ENCODE measurements at regions not wholly inside any gene's neighbourhood (a gene's known extent, or its start where the extent isn't known, plus 50 kb on each side); places are given as distances from the start of the nearest gene placed in this dataset.

- TF ChIP-seq, protein P1, sequence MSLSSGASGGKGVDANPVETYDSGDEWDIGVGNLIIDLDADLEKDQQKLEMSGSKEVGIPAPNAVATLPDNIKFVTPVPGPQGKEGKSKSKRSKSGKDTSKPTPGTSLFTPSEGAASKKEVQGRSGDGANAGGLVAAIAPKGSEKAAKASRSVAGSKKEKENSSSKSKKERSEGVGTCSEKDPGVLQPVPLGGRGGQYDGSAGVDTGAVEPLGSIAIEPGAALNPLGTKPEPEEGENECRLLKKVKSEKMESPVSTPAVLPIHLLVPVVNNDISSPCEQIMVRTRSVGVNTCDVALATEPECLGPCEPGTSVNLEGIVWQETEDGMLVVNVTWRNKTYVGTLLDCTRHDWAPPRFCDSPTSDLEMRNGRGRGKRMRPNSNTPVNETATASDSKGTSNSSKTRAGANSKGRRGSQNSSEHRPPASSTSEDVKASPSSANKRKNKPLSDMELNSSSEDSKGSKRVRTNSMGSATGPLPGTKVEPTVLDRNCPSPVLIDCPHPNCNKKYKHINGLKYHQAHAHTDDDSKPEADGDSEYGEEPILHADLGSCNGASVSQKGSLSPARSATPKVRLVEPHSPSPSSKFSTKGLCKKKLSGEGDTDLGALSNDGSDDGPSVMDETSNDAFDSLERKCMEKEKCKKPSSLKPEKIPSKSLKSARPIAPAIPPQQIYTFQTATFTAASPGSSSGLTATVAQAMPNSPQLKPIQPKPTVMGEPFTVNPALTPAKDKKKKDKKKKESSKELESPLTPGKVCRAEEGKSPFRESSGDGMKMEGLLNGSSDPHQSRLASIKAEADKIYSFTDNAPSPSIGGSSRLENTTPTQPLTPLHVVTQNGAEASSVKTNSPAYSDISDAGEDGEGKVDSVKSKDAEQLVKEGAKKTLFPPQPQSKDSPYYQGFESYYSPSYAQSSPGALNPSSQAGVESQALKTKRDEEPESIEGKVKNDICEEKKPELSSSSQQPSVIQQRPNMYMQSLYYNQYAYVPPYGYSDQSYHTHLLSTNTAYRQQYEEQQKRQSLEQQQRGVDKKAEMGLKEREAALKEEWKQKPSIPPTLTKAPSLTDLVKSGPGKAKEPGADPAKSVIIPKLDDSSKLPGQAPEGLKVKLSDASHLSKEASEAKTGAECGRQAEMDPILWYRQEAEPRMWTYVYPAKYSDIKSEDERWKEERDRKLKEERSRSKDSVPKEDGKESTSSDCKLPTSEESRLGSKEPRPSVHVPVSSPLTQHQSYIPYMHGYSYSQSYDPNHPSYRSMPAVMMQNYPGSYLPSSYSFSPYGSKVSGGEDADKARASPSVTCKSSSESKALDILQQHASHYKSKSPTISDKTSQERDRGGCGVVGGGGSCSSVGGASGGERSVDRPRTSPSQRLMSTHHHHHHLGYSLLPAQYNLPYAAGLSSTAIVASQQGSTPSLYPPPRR (CRISPR knock-in tag; IDR thresholded peaks at IDR 0.05; ENCODE audit: borderline replicate concordance): no peak
- TF ChIP-seq SATB2 (CRISPR knock-in tag; IDR thresholded peaks at IDR 0.05) (no peak), ZNF839 (CRISPR knock-in tag; IDR thresholded peaks at IDR 0.05; ENCODE audit: borderline replicate concordance) (no peak)
These were observed 205.6 kb upstream of the CLINT1 start (continued) for GRCh38 chr5:158064334-158065123.

- Histone ChIP-seq H3K27ac (ENCODE audit: extremely low read length, insufficient read depth, low read length) (no peak overlapping the region), H3K4me1 (ENCODE audit: insufficient read depth, low read length) (no peaks in the 10 kb centered on the region), H3K27me3 (ENCODE audit: control insufficient read depth in 1 of 2, insufficient read depth in 2 of 2, low read length in 2 of 2) (no peaks in the 10 kb centered on the region), H3K4me3 (replicated peaks in 1 of 3; ENCODE audit: insufficient read depth in 1 of 3, low read depth in 2 of 3, low read length in 3 of 3) (no peak overlapping the region), H3K9ac (ENCODE audit: insufficient read depth, low read depth, low read length) (no peak overlapping the region), H4K20me1 (ENCODE audit: insufficient read depth, low read length) (no peaks in the 10 kb centered on the region), H2AFZ (ENCODE audit: low read length) (no peak overlapping the region), H3K9me3 (ENCODE audit: low read length) (no peaks in the 10 kb centered on the region), H3K79me2 (ENCODE audit: insufficient read depth, low read length) (no peaks in the 10 kb centered on the region), H3K36me3 (replicated peaks in 1 of 2; ENCODE audit: control insufficient read depth in 1 of 2, insufficient read depth in 2 of 2, low read length in 2 of 2) (no peaks in the 10 kb centered on the region), H3K4me2 (ENCODE audit: low read depth, low read length) (no peak overlapping the region)
- no TSS peak for BruUV-seq (replicated peaks)
- intact Hi-C loops (cut with micrococcal nuclease; ENCODE audit: unreplicated experiment): no loop called here
- CTCF ChIA-PET (ENCODE audit: low intra/inter-chr PET ratio, low total read pairs): no interaction called here
- ATAC-seq (no peak), FAIRE-seq (no peak), DNase-seq (ENCODE audit: low spot score) (no peak)
- 80% methylated on average over 1 of the region's 1 CpG for WGBS (ENCODE audit: low lambda C conversion rate)
- in situ Hi-C loops (cut with HindIII; ENCODE audit: extremely low pct_ligation_motif_present, low pct_unique_long_range_greater_than_20kb): no loop called here
- POLR2A ChIA-PET: no interaction called here
- no peak for TF ChIP-seq GABPA (IDR thresholded peaks at IDR 0.05; ENCODE audit: low read depth, low read length)
- TF ChIP-seq GABPA (CRISPR knock-in tag; IDR thresholded peaks at IDR 0.05; ENCODE audit: low read depth): no peak
- no peak for TF ChIP-seq ZNF160 (CRISPR knock-in tag; IDR thresholded peaks at IDR 0.05)
- TF ChIP-seq ZFP37 (CRISPR knock-in tag; IDR thresholded peaks at IDR 0.05; ENCODE audit: borderline replicate concordance): no peak
- TF ChIP-seq ZNF703 (CRISPR knock-in tag; IDR thresholded peaks at IDR 0.05; ENCODE audit: borderline replicate concordance): no peak
- TF ChIP-seq ZFP36 (IDR thresholded peaks at IDR 0.05; ENCODE audit: borderline replicate concordance, low read depth, low read length, partially characterized antibody): no peak
- TF ChIP-seq PTBP1 (IDR thresholded peaks at IDR 0.05; ENCODE audit: low read depth, low read length, poor library complexity, severe bottlenecking): no peak
- no peak for TF ChIP-seq MED13 (CRISPR knock-in tag; IDR thresholded peaks at IDR 0.05)
- TF ChIP-seq, protein P2, sequence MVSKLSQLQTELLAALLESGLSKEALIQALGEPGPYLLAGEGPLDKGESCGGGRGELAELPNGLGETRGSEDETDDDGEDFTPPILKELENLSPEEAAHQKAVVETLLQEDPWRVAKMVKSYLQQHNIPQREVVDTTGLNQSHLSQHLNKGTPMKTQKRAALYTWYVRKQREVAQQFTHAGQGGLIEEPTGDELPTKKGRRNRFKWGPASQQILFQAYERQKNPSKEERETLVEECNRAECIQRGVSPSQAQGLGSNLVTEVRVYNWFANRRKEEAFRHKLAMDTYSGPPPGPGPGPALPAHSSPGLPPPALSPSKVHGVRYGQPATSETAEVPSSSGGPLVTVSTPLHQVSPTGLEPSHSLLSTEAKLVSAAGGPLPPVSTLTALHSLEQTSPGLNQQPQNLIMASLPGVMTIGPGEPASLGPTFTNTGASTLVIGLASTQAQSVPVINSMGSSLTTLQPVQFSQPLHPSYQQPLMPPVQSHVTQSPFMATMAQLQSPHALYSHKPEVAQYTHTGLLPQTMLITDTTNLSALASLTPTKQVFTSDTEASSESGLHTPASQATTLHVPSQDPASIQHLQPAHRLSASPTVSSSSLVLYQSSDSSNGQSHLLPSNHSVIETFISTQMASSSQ (IDR thresholded peaks at IDR 0.05; ENCODE audit: low read depth): no peak
- TF ChIP-seq, protein P2 (CRISPR knock-in tag; IDR thresholded peaks at IDR 0.05; ENCODE audit: borderline replicate concordance): no peak
- no peak for TF ChIP-seq SIN3B (IDR thresholded peaks at IDR 0.05; ENCODE audit: low read length)
- no peak for TF ChIP-seq FOXJ3 (CRISPR knock-in tag; IDR thresholded peaks at IDR 0.05; ENCODE audit: borderline replicate concordance)
These were observed 204.1 kb upstream of the CLINT1 start for GRCh38 chr5:158063052-158063451.
